Body of pancreas (tissue), 4 donors: ENCODE measurements at regions not wholly inside any gene's neighbourhood (a gene's known extent, or its start where the extent isn't known, plus 50 kb on each side); places are given as distances from the start of the nearest gene placed in this dataset.

ENCODE experiments used
- ATAC-seq: fragments of 150-250 bp; one replicate; pipeline ENCODE4 v1.9.1; 2016
- DNase-seq, 4 donors: peaks; one replicate each; pipeline ENCODE4 v3.0.0-alpha.2; 2019
- H3K27ac ChIP-seq, 4 donors: fragments of 200-600 bp; sonication (generic); 1 replicate in 3 of 4; 2 replicates in 1 of 4; pipeline versions ENCODE4 v1.5.1 to v1.6.1; 2016 to 2019; ENCODE audit warnings: mild to moderate bottlenecking in 1 of 4, mixed read lengths in 1 of 4, moderate library complexity in 1 of 4
- H3K27me3 ChIP-seq, 2 donors: fragments of 200-600 bp; sonication (generic); one replicate each; pipeline ENCODE4 v1.6.0; 2016; ENCODE audit warnings: mild to moderate bottlenecking in 1 of 2
- H3K36me3 ChIP-seq, 2 donors: fragments of 200-600 bp; sonication (generic); replicated peaks in 1 of 2; 2 replicates each; pipeline ENCODE4 v1.5.1; 2016; ENCODE audit warnings: low read depth in 2 of 2; ENCODE audit not compliant: insufficient read depth in 1 of 2
- H3K4me1 ChIP-seq: fragments of 200-600 bp; sonication (generic); one replicate; pipeline ENCODE4 v1.6.0; 2016
- H3K4me3 ChIP-seq, 2 donors: fragments of 200-600 bp; sonication (generic); 1 replicate in 1 of 2; 2 replicates in 1 of 2; pipeline ENCODE4 v1.5.1; 2016 to 2019
- H3K9me3 ChIP-seq, 3 donors: fragments of 200-600 bp; sonication (generic); 1 replicate in 2 of 3; 2 replicates in 1 of 3; pipeline ENCODE4 v1.5.1; 2016
- POLR2A ChIP-seq, 3 donors: fragments of 450-650 bp; IDR thresholded peaks; one replicate each; pipeline ENCODE4 v1.6.1; 2016; ENCODE audit warnings: antibody characterized with exemption in 3 of 3, mild to moderate bottlenecking in 2 of 3
- WGBS, 2 donors: methylation state at CpG; one replicate each; pipeline ENCODE4 v1.1.5; 2017; 5-methylcytosine and 5-hydroxymethylcytosine counted together
- intact Hi-C: fragments of 100-400 bp; cut with DNase I; formaldehyde crosslinking; loops from one replicate; pipeline ENCODE4 v1.15.1; 2023
- TF ChIP-seq, protein P1 (sequence below), 7 experiments: fragments of 450-650 bp in 4 of 7; fragments of 200-600 bp in 3 of 7; sonication (generic) in 3 of 7; IDR thresholded peaks; one replicate each; pipeline ENCODE4 v1.5.1; 2016 to 2019; ENCODE audit warnings: antibody characterized with exemption in 7 of 7

GRCh38 chr12:67558775-67559174 is 89.8 kb upstream of the DYRK2 start:
- DNase-seq (no peak), ATAC-seq (no peak)
- H3K27me3 ChIP-seq = no peaks in the 10 kb centered on the region
- no peaks in the 10 kb centered on the region for H3K9me3 ChIP-seq
- 93 to 97% methylated on average over 3 of the region's 3 CpGs for WGBS, 2 donors
- H3K27ac ChIP-seq = no peak overlapping the region
- intact Hi-C loops = no loop called here
- H3K36me3 ChIP-seq = no peaks in the 10 kb centered on the region
- no peak overlapping the region for H3K4me3 ChIP-seq
- TF ChIP-seq, protein P1, sequence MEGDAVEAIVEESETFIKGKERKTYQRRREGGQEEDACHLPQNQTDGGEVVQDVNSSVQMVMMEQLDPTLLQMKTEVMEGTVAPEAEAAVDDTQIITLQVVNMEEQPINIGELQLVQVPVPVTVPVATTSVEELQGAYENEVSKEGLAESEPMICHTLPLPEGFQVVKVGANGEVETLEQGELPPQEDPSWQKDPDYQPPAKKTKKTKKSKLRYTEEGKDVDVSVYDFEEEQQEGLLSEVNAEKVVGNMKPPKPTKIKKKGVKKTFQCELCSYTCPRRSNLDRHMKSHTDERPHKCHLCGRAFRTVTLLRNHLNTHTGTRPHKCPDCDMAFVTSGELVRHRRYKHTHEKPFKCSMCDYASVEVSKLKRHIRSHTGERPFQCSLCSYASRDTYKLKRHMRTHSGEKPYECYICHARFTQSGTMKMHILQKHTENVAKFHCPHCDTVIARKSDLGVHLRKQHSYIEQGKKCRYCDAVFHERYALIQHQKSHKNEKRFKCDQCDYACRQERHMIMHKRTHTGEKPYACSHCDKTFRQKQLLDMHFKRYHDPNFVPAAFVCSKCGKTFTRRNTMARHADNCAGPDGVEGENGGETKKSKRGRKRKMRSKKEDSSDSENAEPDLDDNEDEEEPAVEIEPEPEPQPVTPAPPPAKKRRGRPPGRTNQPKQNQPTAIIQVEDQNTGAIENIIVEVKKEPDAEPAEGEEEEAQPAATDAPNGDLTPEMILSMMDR (IDR thresholded peaks at IDR 0.05) = no peak
- TF ChIP-seq POLR2A (IDR thresholded peaks at IDR 0.05) = no peak
- H3K4me1 ChIP-seq = peaks cover 14% of the 10 kb centered on the region

DNA sequence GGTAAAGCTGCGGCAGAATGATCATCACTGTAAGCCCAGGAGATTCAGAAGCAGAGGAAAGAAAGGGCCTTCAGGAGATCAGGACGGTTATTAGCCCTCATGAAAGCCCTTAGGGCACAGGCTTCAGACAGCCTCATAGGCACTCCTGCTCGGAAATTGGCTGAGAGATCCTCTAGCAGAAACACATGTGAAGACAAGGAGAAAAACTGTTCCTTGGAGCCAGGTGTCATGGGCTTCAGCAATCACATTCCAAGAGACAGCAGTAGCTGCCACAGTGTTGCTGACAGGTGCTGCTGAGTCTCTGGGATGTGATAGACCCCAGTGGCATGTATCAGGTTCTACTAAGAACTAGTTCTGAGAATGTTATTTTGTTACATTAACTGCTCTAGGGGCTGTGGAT is 88.8 kb upstream of the DYRK2 start:
- intact Hi-C loops = no loop called here
- no peaks in the 10 kb centered on the region for H3K9me3 ChIP-seq
- no peaks in the 10 kb centered on the region for H3K36me3 ChIP-seq
- 85 to 97% methylated on average over 3 of the region's 3 CpGs for WGBS, 2 donors
- no peaks in the 10 kb centered on the region for H3K27me3 ChIP-seq
- TF ChIP-seq, protein P1 (IDR thresholded peaks at IDR 0.05) = no peak
- ATAC-seq (no peak), DNase-seq (no peak)
- no peak overlapping the region for H3K4me3 ChIP-seq
- H3K4me1 ChIP-seq = peaks cover 14% of the 10 kb centered on the region
- H3K27ac ChIP-seq = no peak overlapping the region

DNA sequence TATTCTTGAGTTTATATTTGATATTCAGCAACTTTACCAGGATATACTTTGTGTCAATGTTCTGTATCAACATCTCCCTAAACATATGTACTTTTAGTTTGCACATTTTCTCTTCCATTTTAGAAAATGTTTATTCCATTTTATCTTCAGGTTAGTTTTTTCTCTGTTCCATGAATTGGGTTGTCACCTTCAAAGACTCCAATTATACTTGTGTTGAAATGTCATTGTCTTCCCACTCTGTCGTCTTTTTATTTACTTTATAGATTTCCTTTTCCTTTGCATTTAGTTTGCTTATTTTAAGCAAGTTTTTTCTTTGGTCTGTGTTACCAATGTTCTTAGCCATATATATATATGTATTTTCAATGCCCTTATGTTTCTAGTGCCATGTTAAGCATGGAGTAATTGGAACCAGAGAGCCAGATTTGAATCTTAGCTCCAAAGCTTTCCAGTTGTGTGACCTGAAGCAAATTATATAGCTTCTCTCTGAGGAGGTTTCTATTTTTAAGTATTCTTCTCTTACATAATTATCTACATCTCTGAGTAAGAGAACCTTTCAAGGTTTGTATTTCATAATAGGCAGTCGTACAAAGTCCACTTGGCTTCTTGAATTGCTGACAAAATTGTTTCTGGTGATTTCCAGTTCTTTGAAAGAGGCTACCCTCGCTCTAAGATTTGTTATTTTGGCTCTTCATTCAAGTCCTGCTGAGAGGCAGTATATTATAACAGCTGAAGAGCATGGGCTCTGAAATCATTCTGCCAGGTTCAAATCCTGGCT is 85.8 kb upstream of the DYRK2 start:
- H3K4me3 ChIP-seq = no peak overlapping the region
- peak overlapping the region in 2 of 4 donors; percentile 57 to 70 for H3K27ac ChIP-seq
- intact Hi-C loops = no loop called here
- ATAC-seq (peak; percentile 95), DNase-seq (peak in 1 of 4 donors; percentile 44)
- H3K4me1 ChIP-seq = peaks cover 4% of the 10 kb centered on the region
- no peaks in the 10 kb centered on the region for H3K36me3 ChIP-seq
- H3K9me3 ChIP-seq = no peaks in the 10 kb centered on the region
- H3K27me3 ChIP-seq = no peaks in the 10 kb centered on the region
- TF ChIP-seq POLR2A (IDR thresholded peaks at IDR 0.05) = no peak
- TF ChIP-seq, protein P1 (IDR thresholded peaks at IDR 0.05) = no peak
- WGBS, 2 donors = 32 to 33% methylated on average over 3 of the region's 3 CpGs

DNA sequence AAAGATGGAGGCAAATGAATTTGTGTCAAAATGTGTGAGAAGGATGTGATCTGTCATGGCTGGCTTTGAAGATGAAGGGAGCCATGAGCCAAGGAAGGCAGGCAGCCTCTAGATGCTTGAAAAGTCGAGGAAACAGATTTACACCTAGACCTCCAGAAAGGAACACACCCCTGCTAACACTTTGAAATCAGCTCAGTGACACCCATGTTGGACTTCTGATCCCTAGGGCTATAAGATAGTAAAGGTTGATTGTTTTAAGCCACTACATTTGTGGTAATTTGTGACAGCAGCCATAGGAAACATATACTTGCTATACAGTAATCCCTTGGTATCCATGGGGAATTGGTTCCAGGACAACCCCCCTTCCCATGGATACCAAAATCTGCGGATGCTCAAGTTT is 80.5 kb upstream of the DYRK2 start:
- WGBS, 2 donors = 74 to 81% methylated on average over 2 of the region's 2 CpGs
- no peak overlapping the region for H3K4me3 ChIP-seq
- ATAC-seq (no peak), DNase-seq (no peak)
- H3K4me1 ChIP-seq = no peaks in the 10 kb centered on the region
- no peaks in the 10 kb centered on the region for H3K27me3 ChIP-seq
- H3K36me3 ChIP-seq = no peaks in the 10 kb centered on the region
- no peak for TF ChIP-seq POLR2A (IDR thresholded peaks at IDR 0.05)
- TF ChIP-seq, protein P1 (IDR thresholded peaks at IDR 0.05) = no peak
- no peak overlapping the region for H3K27ac ChIP-seq
- intact Hi-C loops = no loop called here
- H3K9me3 ChIP-seq = no peaks in the 10 kb centered on the region

GRCh38 chr12:67572492-67572891 is 76.1 kb upstream of the DYRK2 start:
- H3K4me3 ChIP-seq = no peak overlapping the region
- H3K4me1 ChIP-seq = no peaks in the 10 kb centered on the region
- no peaks in the 10 kb centered on the region for H3K9me3 ChIP-seq
- H3K27me3 ChIP-seq = no peaks in the 10 kb centered on the region
- ATAC-seq (no peak), DNase-seq (no peak)
- no peaks in the 10 kb centered on the region for H3K36me3 ChIP-seq
- TF ChIP-seq POLR2A (IDR thresholded peaks at IDR 0.05) = no peak
- TF ChIP-seq, protein P1 (IDR thresholded peaks at IDR 0.05) = no peak
- intact Hi-C loops = no loop called here
- no peak overlapping the region for H3K27ac ChIP-seq
